Left lung (tissue), 4 donors: ENCODE measurements at regions not wholly inside any gene's neighbourhood (a gene's known extent, or its start where the extent isn't known, plus 50 kb on each side); places are given as distances from the start of the nearest gene placed in this dataset.

Experiments
- ATAC-seq: fragments of 200-7000 bp; cut with Tn5 transposase; one replicate; pipeline ENCODE4 v1.9.1; 2020; ENCODE audit warnings: moderate library complexity
- DNase-seq, 4 donors: peaks; one replicate each; pipeline ENCODE4 v3.0.0-alpha.2; 2013 to 2020
- H3K27ac ChIP-seq, 2 donors: fragments of 200-600 bp; sonication (generic) in 1 of 2; one replicate each; pipeline versions ENCODE4 v1.5.0 to v1.8.0; 2020 to 2021
- H3K27me3 ChIP-seq, 2 donors: fragments of 200-600 bp; sonication (generic) in 1 of 2; one replicate each; pipeline versions ENCODE4 v1.5.0 to v1.8.0; 2020 to 2021
- H3K36me3 ChIP-seq, 2 donors: fragments of 200-600 bp; sonication (generic) in 1 of 2; one replicate each; pipeline versions ENCODE4 v1.5.0 to v1.8.0; 2020 to 2021
- H3K4me1 ChIP-seq, 2 donors: fragments of 200-600 bp; one replicate each; pipeline ENCODE4 v1.8.0; 2021
- H3K4me3 ChIP-seq, 2 donors: fragments of 200-600 bp; sonication (generic) in 1 of 2; one replicate each; pipeline versions ENCODE4 v1.5.0 to v1.8.0; 2020 to 2021; ENCODE audit warnings: mild to moderate bottlenecking in 1 of 2
- H3K9me3 ChIP-seq, 2 donors: fragments of 200-600 bp; sonication (generic) in 1 of 2; one replicate each; pipeline versions ENCODE4 v1.5.0 to v1.8.0; 2020 to 2021
- CTCF ChIP-seq, 2 donors: fragments of 200-600 bp; sonication (generic) in 1 of 2; IDR thresholded peaks; one replicate each; pipeline versions ENCODE4 v1.5.0 to v1.8.0; 2021; ENCODE audit warnings: antibody characterized with exemption in 2 of 2
- intact Hi-C, 2 donors: fragments of 100-400 bp; cut with DNase I; formaldehyde crosslinking; loops; one replicate each; pipeline versions ENCODE4 v1.11.2 to v1.14.2; 2022
- donor health status: DM: no; HTN: yes; CAD: no.
- donor health status: DM: no; HTN: no; CAD: no.

- Histone ChIP-seq H3K36me3 (no peaks in the 10 kb centered on the region), H3K27ac (no peak overlapping the region), H3K27me3 (no peaks in the 10 kb centered on the region), H3K9me3 (no peaks in the 10 kb centered on the region), H3K4me3 (no peak overlapping the region), H3K4me1 (no peaks in the 10 kb centered on the region)
- ATAC-seq (no peak), DNase-seq (no peak)
- intact Hi-C loops = no loop called here
- no peak for TF ChIP-seq CTCF (IDR thresholded peaks at IDR 0.05)
Observed at GRCh38 chr17:71824671-71825070, 296.1 kb upstream of the SOX9 start.

- H3K9me3 ChIP-seq = no peaks in the 10 kb centered on the region
- DNase-seq (no peak), ATAC-seq (no peak)
- H3K27me3 ChIP-seq = peaks cover 0 to under 1% of the 10 kb centered on the region in 2 donors
- H3K27ac ChIP-seq = no peak overlapping the region
- TF ChIP-seq CTCF (IDR thresholded peaks at IDR 0.05) = no peak
- H3K4me1 ChIP-seq = no peaks in the 10 kb centered on the region
- H3K4me3 ChIP-seq = no peak overlapping the region
- no peaks in the 10 kb centered on the region for H3K36me3 ChIP-seq
- intact Hi-C loops = no loop called here
Observed at GRCh38 chr17:71825687-71826086, 295.1 kb upstream of the SOX9 start.

GRCh38 chr17:71828182-71828596 is 292.6 kb upstream of the SOX9 start:
- DNase-seq (peak in 1 of 4 donors; percentile 13), ATAC-seq (no peak)
- Histone ChIP-seq H3K27ac (no peak overlapping the region), H3K4me3 (no peak overlapping the region), H3K9me3 (no peaks in the 10 kb centered on the region), H3K4me1 (no peaks in the 10 kb centered on the region), H3K36me3 (no peaks in the 10 kb centered on the region), H3K27me3 (peaks cover 3 to 7% of the 10 kb centered on the region in 2 donors)
- no peak for TF ChIP-seq CTCF (IDR thresholded peaks at IDR 0.05)
- intact Hi-C loops = no loop called here

GRCh38 chr17:71830866-71831265 is 290.0 kb upstream of the SOX9 start:
- ATAC-seq (no peak), DNase-seq (peak in 1 of 4 donors; percentile 8)
- Histone ChIP-seq H3K4me3 (no peak overlapping the region), H3K27ac (no peak overlapping the region), H3K4me1 (no peaks in the 10 kb centered on the region), H3K27me3 (peaks cover 3 to 7% of the 10 kb centered on the region in 2 donors), H3K9me3 (no peaks in the 10 kb centered on the region), H3K36me3 (no peaks in the 10 kb centered on the region)
- no peak for TF ChIP-seq CTCF (IDR thresholded peaks at IDR 0.05)
- intact Hi-C loops = no loop called here

GRCh38 chr17:71842986-71843385 is 277.8 kb upstream of the SOX9 start:
- H3K4me1 ChIP-seq = no peaks in the 10 kb centered on the region

More at GRCh38 chr17:71842986-71843385, 277.8 kb upstream of the SOX9 start:
- intact Hi-C loops = no loop called here
- peaks cover 0 to 15% of the 10 kb centered on the region in 2 donors for H3K9me3 ChIP-seq
- no peak overlapping the region for H3K27ac ChIP-seq
- no peaks in the 10 kb centered on the region for H3K36me3 ChIP-seq
- DNase-seq = no peak
- no peaks in the 10 kb centered on the region for H3K27me3 ChIP-seq
- H3K4me3 ChIP-seq = no peak overlapping the region
- ATAC-seq = no peak
- TF ChIP-seq CTCF (IDR thresholded peaks at IDR 0.05) = no peak
